ENCODE measurements at regions not wholly inside any gene's neighbourhood (a gene's known extent, or its start where the extent isn't known, plus 50 kb on each side); places are given as distances from the start of the nearest gene placed in this dataset.

- no peaks in the 10 kb centered on the region for H3K4me1 ChIP-seq (ENCODE audit: control insufficient read depth in 1 of 2, insufficient read depth in 1 of 2, low read depth in 1 of 2, low read length in 1 of 2)
- no peak overlapping the region for H3K27ac ChIP-seq
- no peaks in the 10 kb centered on the region for H3K9me3 ChIP-seq
- TF ChIP-seq, protein P1, sequence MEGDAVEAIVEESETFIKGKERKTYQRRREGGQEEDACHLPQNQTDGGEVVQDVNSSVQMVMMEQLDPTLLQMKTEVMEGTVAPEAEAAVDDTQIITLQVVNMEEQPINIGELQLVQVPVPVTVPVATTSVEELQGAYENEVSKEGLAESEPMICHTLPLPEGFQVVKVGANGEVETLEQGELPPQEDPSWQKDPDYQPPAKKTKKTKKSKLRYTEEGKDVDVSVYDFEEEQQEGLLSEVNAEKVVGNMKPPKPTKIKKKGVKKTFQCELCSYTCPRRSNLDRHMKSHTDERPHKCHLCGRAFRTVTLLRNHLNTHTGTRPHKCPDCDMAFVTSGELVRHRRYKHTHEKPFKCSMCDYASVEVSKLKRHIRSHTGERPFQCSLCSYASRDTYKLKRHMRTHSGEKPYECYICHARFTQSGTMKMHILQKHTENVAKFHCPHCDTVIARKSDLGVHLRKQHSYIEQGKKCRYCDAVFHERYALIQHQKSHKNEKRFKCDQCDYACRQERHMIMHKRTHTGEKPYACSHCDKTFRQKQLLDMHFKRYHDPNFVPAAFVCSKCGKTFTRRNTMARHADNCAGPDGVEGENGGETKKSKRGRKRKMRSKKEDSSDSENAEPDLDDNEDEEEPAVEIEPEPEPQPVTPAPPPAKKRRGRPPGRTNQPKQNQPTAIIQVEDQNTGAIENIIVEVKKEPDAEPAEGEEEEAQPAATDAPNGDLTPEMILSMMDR (IDR thresholded peaks at IDR 0.05): no peak
- no peaks in the 10 kb centered on the region for H3K36me3 ChIP-seq
- H3K4me3 ChIP-seq (ENCODE audit: low read depth in 1 of 2, low read length in 1 of 2): no peak overlapping the region
- H3K27me3 ChIP-seq: no peaks in the 10 kb centered on the region
Measured at GRCh38 chr6:169867751-169868191, 116.3 kb downstream of the ERMARD start.

GRCh38 chr6:169866668-169867521, 115.5 kb downstream of the ERMARD start:
- no peak overlapping the region for H3K27ac ChIP-seq
- no peaks in the 10 kb centered on the region for H3K27me3 ChIP-seq
- no peaks in the 10 kb centered on the region for H3K36me3 ChIP-seq
- TF ChIP-seq, protein P1 (IDR thresholded peaks at IDR 0.05): no peak
- H3K9me3 ChIP-seq: no peaks in the 10 kb centered on the region
- no peak overlapping the region for H3K4me3 ChIP-seq (ENCODE audit: low read depth in 1 of 2, low read length in 1 of 2)
- no peaks in the 10 kb centered on the region for H3K4me1 ChIP-seq (ENCODE audit: control insufficient read depth in 1 of 2, insufficient read depth in 1 of 2, low read depth in 1 of 2, low read length in 1 of 2)

GRCh38 chr6:169866140-169866534, 114.7 kb downstream of the ERMARD start:
- Histone ChIP-seq H3K4me1 (ENCODE audit: control insufficient read depth in 1 of 2, insufficient read depth in 1 of 2, low read depth in 1 of 2, low read length in 1 of 2) (no peaks in the 10 kb centered on the region), H3K4me3 (ENCODE audit: low read depth in 1 of 2, low read length in 1 of 2) (no peak overlapping the region), H3K9me3 (no peaks in the 10 kb centered on the region), H3K36me3 (no peaks in the 10 kb centered on the region), H3K27me3 (no peaks in the 10 kb centered on the region), H3K27ac (no peak overlapping the region)
- TF ChIP-seq, protein P1 (IDR thresholded peaks at IDR 0.05): no peak

GRCh38 chr6:169865346-169866139, 114.1 kb downstream of the ERMARD start:
- no peaks in the 10 kb centered on the region for H3K36me3 ChIP-seq
- no peak overlapping the region for H3K27ac ChIP-seq
- no peaks in the 10 kb centered on the region for H3K4me1 ChIP-seq (ENCODE audit: control insufficient read depth in 1 of 2, insufficient read depth in 1 of 2, low read depth in 1 of 2, low read length in 1 of 2)
- no peak overlapping the region for H3K4me3 ChIP-seq (ENCODE audit: low read depth in 1 of 2, low read length in 1 of 2)
- no peaks in the 10 kb centered on the region for H3K27me3 ChIP-seq
- no peaks in the 10 kb centered on the region for H3K9me3 ChIP-seq
- TF ChIP-seq, protein P1 (IDR thresholded peaks at IDR 0.05): no peak

DNA sequence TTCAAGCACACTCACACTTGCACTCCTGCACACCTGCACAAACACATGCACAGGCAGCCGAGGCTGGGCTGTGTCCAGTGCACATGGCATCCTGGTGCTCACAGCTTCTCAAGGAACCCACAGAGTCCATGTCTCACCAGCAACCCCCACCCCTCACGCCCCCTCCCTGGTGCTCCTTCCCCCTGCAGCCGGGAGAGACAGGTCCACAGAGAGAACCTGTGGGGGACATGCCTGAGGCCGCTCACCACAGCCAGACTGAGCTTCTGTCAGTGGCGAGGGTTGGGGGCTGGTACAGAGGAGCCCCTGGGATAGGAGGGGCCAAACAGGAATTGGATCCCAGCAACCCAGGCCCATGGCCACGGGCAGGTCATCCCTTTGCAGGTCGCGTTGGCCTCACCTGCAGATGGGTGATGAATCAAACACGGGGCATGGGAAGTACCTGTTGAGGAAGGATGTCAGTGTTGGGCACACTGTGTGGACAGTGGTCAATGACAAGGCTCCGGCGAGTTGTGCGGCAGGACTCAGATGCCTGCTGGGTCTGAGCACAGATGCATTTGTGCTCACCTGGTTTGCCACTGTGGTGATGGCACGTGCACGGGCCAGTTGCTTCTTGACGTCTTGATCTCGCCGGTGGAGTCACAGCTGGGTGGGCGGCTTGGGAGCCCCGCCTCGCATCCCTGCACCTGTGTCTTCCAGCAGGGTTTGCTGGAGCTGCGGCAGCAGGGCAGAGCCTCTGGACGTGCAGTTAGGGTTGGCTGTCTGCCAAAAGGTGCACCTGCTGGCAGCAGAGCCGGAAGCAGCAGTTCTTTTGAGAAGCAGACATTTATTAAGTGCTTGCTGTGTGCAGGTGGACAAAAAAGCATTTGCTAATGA, 113.0 kb downstream of the ERMARD start:
- TF ChIP-seq, protein P1 (IDR thresholded peaks at IDR 0.05): no peak
- no peaks in the 10 kb centered on the region for H3K4me1 ChIP-seq (ENCODE audit: control insufficient read depth in 1 of 2, insufficient read depth in 1 of 2, low read depth in 1 of 2, low read length in 1 of 2)
- no peak overlapping the region for H3K4me3 ChIP-seq (ENCODE audit: low read depth in 1 of 2, low read length in 1 of 2)
- no peaks in the 10 kb centered on the region for H3K36me3 ChIP-seq
- no peaks in the 10 kb centered on the region for H3K9me3 ChIP-seq
- no peak overlapping the region for H3K27ac ChIP-seq
- no peaks in the 10 kb centered on the region for H3K27me3 ChIP-seq
